ENCODE measurements at regions not wholly inside any gene's neighbourhood (a gene's known extent, or its start where the extent isn't known, plus 50 kb on each side); places are given as distances from the start of the nearest gene placed in this dataset.

GRCh38 chr3:137438561-137438960 is 325.6 kb upstream of the SOX14 start:
- TF ChIP-seq FOXK2 (IDR thresholded peaks at IDR 0.05) (no peak), SP1 (IDR thresholded peaks at IDR 0.05) (no peak), FOXM1 (IDR thresholded peaks at IDR 0.05; ENCODE audit: borderline replicate concordance) (no peak), PKNOX1 (IDR thresholded peaks at IDR 0.05) (no peak), TARDBP (IDR thresholded peaks at IDR 0.05) (no peak), FOXA1 (IDR thresholded peaks at IDR 0.05) (no peak), BHLHE40 (IDR thresholded peaks at IDR 0.05; ENCODE audit: borderline replicate concordance) (no peak), LEF1 (IDR thresholded peaks at IDR 0.05; ENCODE audit: borderline replicate concordance) (no peak), NFRKB (IDR thresholded peaks at IDR 0.05) (no peak), ZNF384 (IDR thresholded peaks at IDR 0.05) (no peak), SUZ12 (IDR thresholded peaks at IDR 0.05) (no peak)

Data from HEK293T (cell line).